Activated CD8-positive, alpha-beta T cell treated with anti-CD3 and anti-CD28 coated beads, Interleukin-2, amount 10 ng/mL, durations not matched to agents 7 days and 5 days (primary cell): ENCODE measurements at regions not wholly inside any gene's neighbourhood (a gene's known extent, or its start where the extent isn't known, plus 50 kb on each side); places are given as distances from the start of the nearest gene placed in this dataset.
A peak's percentile ranks its signal among the peaks of the same experiment; 100 is the strongest.

Source experiments
- ATAC-seq: fragments of 150-1000 bp; cut with Tn5 transposase; one replicate; pipeline ENCODE4 v1.10.0; 2021; ENCODE audit warnings: moderate library complexity
- CTCF ChIA-PET: fragments of 350-600 bp; sonication (Branson Sonifier 250); formaldehyde crosslinking; loops from one replicate; lab custom pipeline; 2021; ENCODE audit warnings: antibody characterized with exemption; lab: Charles Lee
- POLR2A ChIA-PET: fragments of 350-600 bp; sonication (Branson Sonifier 250); formaldehyde crosslinking; loops from one replicate; lab custom pipeline; 2021; ENCODE audit warnings: antibody characterized with exemption; lab: Charles Lee
- DNase-seq: peaks from one replicate; pipeline ENCODE4 v3.0.0-alpha.2; 2020
- H3K27ac Mint-ChIP-seq: one replicate; pipeline ENCODE4 v1.8.0; 2021; ENCODE audit warnings: mild to moderate bottlenecking, mixed read lengths
- H3K27me3 Mint-ChIP-seq: one replicate; pipeline ENCODE4 v1.8.0; 2021; ENCODE audit warnings: low read depth, mixed read lengths
- H3K36me3 Mint-ChIP-seq: one replicate; pipeline ENCODE4 v1.8.0; 2021; ENCODE audit warnings: low read depth, mixed read lengths
- H3K4me1 Mint-ChIP-seq: one replicate; pipeline ENCODE4 v1.8.0; 2021; ENCODE audit warnings: low read depth, mixed read lengths
- H3K4me3 Mint-ChIP-seq: one replicate; pipeline ENCODE4 v1.8.0; 2021; ENCODE audit warnings: mild to moderate bottlenecking, mixed read lengths
- H3K9me3 Mint-ChIP-seq: one replicate; pipeline ENCODE4 v1.8.0; 2022; ENCODE audit warnings: mixed read lengths; ENCODE audit not compliant: insufficient read depth

DNA sequence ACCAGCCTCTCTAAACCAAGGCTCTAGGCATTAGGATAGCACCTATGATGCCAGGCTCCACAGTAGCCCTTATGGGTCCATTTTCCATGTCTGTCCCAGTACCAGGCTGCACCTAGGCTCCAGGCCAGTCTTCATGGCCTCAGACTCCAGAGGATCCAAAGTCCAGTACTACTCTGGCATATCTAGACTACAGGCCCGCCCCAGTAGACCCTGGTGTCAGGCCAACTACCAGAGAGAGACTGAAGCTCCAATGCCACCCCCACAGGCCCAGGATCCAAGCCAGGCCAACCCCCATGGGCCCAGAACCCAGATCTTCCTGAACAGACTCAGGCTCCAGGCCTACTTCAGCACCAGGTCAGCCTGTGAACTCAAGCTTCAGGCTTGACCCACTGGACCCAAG, 287.0 kb downstream of the KCNC2 start:
- ChIA-PET CTCF (no interaction called here), POLR2A (no interaction called here)
- H3K27me3 Mint-ChIP-seq = no peaks in the 10 kb centered on the region
- no peaks in the 10 kb centered on the region for H3K4me1 Mint-ChIP-seq
- no peak for ATAC-seq
- no peak overlapping the region for H3K27ac Mint-ChIP-seq
- peaks cover 15% of the 10 kb centered on the region for H3K9me3 Mint-ChIP-seq
- H3K4me3 Mint-ChIP-seq = no peak overlapping the region
- DNase-seq = no peak
- H3K36me3 Mint-ChIP-seq = no peaks in the 10 kb centered on the region

DNA sequence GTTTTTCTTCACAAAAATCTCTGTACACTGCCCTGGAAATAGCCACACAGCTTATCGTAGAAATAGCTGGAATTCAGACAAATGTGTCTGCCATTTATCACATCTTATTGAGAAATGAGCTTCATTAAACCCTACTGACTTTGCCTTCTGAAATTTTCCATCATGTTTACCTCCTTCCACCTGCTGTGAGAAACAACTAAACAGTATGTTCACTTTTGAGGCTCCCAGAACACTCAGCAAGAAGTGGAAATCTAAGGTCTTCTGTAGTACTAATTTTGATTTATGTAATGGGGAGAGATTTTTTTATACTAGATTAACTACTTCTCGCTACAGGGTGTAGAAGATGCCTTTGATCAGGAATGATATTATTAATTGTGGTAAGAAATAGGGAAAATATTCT, 268.0 kb downstream of the KCNC2 start:
- H3K9me3 Mint-ChIP-seq = no peaks in the 10 kb centered on the region
- H3K36me3 Mint-ChIP-seq = no peaks in the 10 kb centered on the region
- ChIA-PET CTCF (no interaction called here), POLR2A (no interaction called here)
- DNase-seq (no peak), ATAC-seq (no peak)
- peaks cover 13% of the 10 kb centered on the region for H3K4me1 Mint-ChIP-seq
- H3K27me3 Mint-ChIP-seq = no peaks in the 10 kb centered on the region
- H3K27ac Mint-ChIP-seq = no peak overlapping the region
- H3K4me3 Mint-ChIP-seq = no peak overlapping the region

DNA sequence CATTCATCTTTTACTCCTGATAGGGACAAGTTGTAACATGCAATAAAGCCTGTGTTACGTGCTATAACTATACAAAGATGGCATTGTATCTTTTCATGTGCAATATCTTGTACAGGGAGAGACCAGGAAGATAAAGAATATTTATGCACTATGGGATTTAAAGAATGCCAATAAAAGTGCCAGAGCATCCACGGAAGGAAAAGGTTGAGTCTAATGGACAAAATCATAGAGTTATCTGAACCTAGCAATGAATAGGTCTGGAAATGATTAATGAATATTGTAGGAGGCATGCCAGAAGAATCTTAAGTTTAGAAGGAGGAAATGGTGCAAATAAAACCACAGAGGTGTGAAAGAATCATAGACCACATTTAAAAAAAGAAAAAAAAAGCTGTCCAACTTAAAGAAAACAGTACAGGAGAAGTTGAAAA, 263.9 kb downstream of the KCNC2 start:
- H3K9me3 Mint-ChIP-seq = no peaks in the 10 kb centered on the region
- no peak overlapping the region for H3K4me3 Mint-ChIP-seq
- no peak for ATAC-seq
- H3K27me3 Mint-ChIP-seq = no peaks in the 10 kb centered on the region
- DNase-seq = no peak
- H3K27ac Mint-ChIP-seq = peak overlapping the region; percentile 25
- H3K36me3 Mint-ChIP-seq = no peaks in the 10 kb centered on the region
- ChIA-PET POLR2A (no interaction called here), CTCF (no interaction called here)
- peaks cover 13% of the 10 kb centered on the region for H3K4me1 Mint-ChIP-seq

DNA sequence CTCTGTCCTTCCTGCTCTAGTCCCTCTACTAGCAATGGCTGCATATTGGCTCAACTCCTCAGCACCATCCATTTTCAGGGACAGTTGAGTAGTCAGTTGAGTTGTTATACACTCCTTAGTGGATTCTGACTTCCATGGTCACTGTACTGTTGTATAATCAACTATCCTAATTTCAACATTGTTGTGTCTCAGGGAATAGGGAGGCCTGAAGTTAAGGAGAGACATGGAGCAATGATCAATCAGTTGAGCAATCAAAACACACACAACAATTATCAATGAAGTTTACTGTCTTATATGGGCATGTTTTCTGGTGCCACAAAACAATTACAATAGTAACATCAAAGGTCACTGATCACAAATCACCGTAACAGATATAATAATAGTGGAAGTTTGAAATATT, 255.9 kb downstream of the KCNC2 start:
- no peaks in the 10 kb centered on the region for H3K27me3 Mint-ChIP-seq
- H3K4me3 Mint-ChIP-seq = no peak overlapping the region
- DNase-seq (no peak), ATAC-seq (no peak)
- H3K27ac Mint-ChIP-seq = no peak overlapping the region
- no peaks in the 10 kb centered on the region for H3K36me3 Mint-ChIP-seq
- POLR2A ChIA-PET = no interaction called here
- no peaks in the 10 kb centered on the region for H3K4me1 Mint-ChIP-seq
- CTCF ChIA-PET = no interaction called here
- H3K9me3 Mint-ChIP-seq = peaks cover 11% of the 10 kb centered on the region

DNA sequence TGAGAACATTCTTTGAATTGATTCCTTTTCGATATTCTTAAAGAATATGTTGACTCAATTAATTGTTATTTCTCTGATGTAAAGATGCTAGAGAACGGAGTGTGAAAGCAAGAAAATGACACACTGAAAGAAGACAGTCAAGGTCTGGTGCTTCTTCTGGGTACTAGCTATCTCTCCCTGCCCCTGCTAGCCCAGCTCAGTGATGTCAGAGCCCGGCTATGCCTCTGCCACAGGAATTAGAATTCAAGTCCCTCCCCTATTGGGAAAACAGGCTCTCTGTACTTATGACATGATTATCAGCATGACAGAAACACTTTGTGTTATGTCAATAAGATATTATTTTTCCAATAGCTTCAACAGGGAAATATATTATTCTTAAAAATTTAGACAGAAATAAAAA, 252.4 kb downstream of the KCNC2 start:
- ChIA-PET POLR2A (no interaction called here), CTCF (no interaction called here)
- no peak overlapping the region for H3K4me3 Mint-ChIP-seq
- peaks cover 7% of the 10 kb centered on the region for H3K9me3 Mint-ChIP-seq
- H3K4me1 Mint-ChIP-seq = no peaks in the 10 kb centered on the region
- no peaks in the 10 kb centered on the region for H3K27me3 Mint-ChIP-seq
- no peaks in the 10 kb centered on the region for H3K36me3 Mint-ChIP-seq
- DNase-seq (no peak), ATAC-seq (no peak)
- no peak overlapping the region for H3K27ac Mint-ChIP-seq

DNA sequence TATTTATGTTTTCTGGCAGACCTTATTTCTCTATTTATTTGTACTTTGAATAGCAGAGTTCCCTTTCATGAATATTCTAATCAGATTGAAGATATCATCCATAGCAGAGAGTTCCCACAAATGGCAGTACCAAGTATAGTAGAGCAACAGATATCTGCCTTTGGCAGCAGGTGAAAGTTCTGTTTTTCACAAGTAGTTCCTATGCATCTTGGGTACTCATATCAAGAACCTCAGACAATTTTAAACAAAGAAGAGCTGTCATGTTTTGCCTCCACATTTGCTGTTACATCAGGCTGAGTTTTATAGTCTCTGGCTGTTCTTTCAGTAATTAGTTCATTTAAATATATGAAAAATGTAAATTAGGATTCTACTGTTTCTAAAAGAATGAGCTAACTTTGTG, 252.0 kb downstream of the KCNC2 start:
- no peak overlapping the region for H3K4me3 Mint-ChIP-seq
- ChIA-PET POLR2A (no interaction called here), CTCF (no interaction called here)
- DNase-seq (no peak), ATAC-seq (no peak)
- H3K36me3 Mint-ChIP-seq = no peaks in the 10 kb centered on the region
- H3K27ac Mint-ChIP-seq = no peak overlapping the region
- H3K4me1 Mint-ChIP-seq = no peaks in the 10 kb centered on the region
- H3K9me3 Mint-ChIP-seq = peaks cover 7% of the 10 kb centered on the region
- H3K27me3 Mint-ChIP-seq = no peaks in the 10 kb centered on the region

DNA sequence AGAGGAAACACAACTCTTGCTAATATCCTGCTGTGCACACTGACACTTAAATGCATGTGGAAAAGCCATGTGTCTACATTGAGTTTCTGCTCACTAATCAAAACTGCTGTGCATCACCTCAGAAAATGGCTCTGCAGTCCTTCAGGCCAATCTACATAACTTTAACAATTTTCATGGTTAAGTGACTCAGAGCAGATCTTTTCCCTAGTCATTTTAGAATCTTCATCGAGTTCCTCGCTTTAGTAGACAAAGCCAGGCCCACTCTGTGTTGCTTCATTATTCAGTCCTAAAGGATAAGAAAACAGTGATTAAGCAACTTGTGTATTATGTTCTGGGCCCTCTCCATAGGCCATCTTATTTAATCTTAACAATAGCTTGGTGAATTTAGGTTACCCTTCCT, 250.0 kb downstream of the KCNC2 start:
- DNase-seq (no peak), ATAC-seq (no peak)
- Mint-ChIP-seq H3K36me3 (no peaks in the 10 kb centered on the region), H3K4me1 (no peaks in the 10 kb centered on the region), H3K4me3 (no peak overlapping the region), H3K27me3 (no peaks in the 10 kb centered on the region), H3K9me3 (peaks cover 7% of the 10 kb centered on the region), H3K27ac (no peak overlapping the region)
- ChIA-PET POLR2A (no interaction called here), CTCF (no interaction called here)

DNA sequence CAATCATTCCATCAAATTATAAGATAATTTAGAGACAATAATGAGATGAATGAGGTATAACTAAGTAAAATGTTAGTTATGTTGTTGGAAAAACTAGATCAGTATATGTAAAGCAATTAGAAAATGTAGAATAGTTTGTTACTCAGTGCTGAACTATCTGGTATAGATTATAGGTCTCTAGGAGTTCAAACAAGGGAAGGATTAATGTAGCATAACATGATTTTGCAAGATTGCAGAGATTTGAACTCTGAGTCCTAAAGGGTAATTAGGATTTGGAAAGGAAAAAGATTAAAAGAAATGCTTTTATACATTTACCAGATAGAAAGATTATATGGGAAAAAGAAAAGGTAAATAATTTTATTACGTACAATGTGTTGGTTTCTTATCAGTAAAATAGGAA, 246.3 kb downstream of the KCNC2 start:
- no peaks in the 10 kb centered on the region for H3K4me1 Mint-ChIP-seq
- CTCF ChIA-PET = interaction anchor here (0.8 kb wide), 1 partner anchor 19 kb away, joined by 3 read pairs; no protein-coding TSS in a partner anchor
- no peak overlapping the region for H3K27ac Mint-ChIP-seq
- no peak for ATAC-seq
- POLR2A ChIA-PET = no interaction called here
- no peak overlapping the region for H3K4me3 Mint-ChIP-seq
- no peaks in the 10 kb centered on the region for H3K9me3 Mint-ChIP-seq
- H3K36me3 Mint-ChIP-seq = no peaks in the 10 kb centered on the region
- no peaks in the 10 kb centered on the region for H3K27me3 Mint-ChIP-seq
- DNase-seq = no peak

DNA sequence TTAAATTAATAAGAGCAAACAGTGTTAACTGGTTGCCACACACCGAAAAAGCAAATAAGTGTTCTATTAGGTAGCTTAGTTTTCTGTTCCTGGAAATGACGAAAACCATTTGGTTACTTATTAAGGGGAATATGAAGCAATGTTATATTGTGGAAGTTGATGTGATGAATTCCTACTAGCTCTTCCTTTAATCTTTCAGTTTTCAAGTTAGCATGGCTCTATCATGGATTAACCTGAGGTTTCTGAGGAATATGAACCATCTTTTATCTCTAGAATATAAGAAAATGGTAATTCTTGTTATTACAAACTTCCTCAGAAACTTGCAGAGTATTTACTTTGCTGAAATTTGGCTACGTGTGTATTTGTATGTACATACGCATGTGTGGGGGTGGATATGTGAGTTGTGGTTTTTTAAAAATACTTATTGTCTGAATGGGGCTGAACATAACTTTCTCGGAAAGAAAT, 245.7 kb downstream of the KCNC2 start:
- Mint-ChIP-seq H3K27ac (no peak overlapping the region), H3K27me3 (no peaks in the 10 kb centered on the region), H3K4me1 (no peaks in the 10 kb centered on the region), H3K4me3 (no peak overlapping the region), H3K9me3 (no peaks in the 10 kb centered on the region), H3K36me3 (no peaks in the 10 kb centered on the region)
- ChIA-PET CTCF (interaction anchor here (0.8 kb wide), 1 partner anchor 19 kb away, joined by 3 read pairs; no protein-coding TSS in a partner anchor), POLR2A (no interaction called here)
- DNase-seq (no peak), ATAC-seq (no peak)

DNA sequence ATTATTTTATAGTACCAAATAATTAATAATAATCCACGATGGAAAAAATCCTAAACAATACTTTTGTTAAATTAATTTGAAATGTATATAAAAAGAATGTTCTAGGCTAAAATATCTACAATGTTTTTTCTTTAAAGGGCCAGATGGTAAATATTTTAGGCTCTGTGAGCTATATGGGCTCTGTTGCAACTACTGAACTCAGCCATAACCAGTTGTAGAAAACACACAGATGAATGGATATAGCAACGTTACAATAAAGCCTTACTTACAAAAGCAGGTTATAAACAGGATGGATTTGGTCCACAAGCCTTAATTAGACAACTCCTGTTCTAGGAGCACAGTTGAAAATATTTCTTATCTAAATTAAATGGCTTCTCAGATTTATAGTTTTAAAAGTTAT, 245.2 kb downstream of the KCNC2 start:
- H3K27me3 Mint-ChIP-seq = no peaks in the 10 kb centered on the region
- H3K4me3 Mint-ChIP-seq = no peak overlapping the region
- ATAC-seq (no peak), DNase-seq (no peak)
- H3K4me1 Mint-ChIP-seq = no peaks in the 10 kb centered on the region
- CTCF ChIA-PET = no interaction called here
- H3K9me3 Mint-ChIP-seq = no peaks in the 10 kb centered on the region
- no peak overlapping the region for H3K27ac Mint-ChIP-seq
- POLR2A ChIA-PET = no interaction called here
- H3K36me3 Mint-ChIP-seq = no peaks in the 10 kb centered on the region

DNA sequence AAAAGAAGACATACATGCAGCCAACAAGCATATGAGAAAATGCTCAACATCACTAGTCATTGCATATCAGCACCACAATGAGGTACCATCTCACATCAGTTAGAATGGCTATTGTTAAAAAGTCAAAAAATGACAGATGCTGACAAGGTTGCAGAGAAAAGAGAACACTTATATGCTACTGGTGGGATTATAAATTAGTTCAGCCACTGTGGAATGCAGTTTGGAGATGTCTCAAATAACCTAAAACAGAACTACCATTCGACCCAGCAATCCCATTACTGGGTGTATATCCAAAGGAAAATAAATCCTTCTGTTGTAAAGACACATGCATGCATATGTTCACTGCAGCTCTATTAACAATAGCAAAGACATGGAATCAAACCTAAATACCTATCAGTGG, 238.4 kb downstream of the KCNC2 start:
- H3K36me3 Mint-ChIP-seq = no peaks in the 10 kb centered on the region
- ChIA-PET CTCF (no interaction called here), POLR2A (interaction anchor here (0.6 kb wide), 1 partner anchor 48 kb away, joined by 3 read pairs; no protein-coding TSS in a partner anchor)
- H3K27me3 Mint-ChIP-seq = no peaks in the 10 kb centered on the region
- no peak overlapping the region for H3K27ac Mint-ChIP-seq
- ATAC-seq (no peak), DNase-seq (no peak)
- H3K9me3 Mint-ChIP-seq = no peaks in the 10 kb centered on the region
- no peak overlapping the region for H3K4me3 Mint-ChIP-seq
- H3K4me1 Mint-ChIP-seq = no peaks in the 10 kb centered on the region

DNA sequence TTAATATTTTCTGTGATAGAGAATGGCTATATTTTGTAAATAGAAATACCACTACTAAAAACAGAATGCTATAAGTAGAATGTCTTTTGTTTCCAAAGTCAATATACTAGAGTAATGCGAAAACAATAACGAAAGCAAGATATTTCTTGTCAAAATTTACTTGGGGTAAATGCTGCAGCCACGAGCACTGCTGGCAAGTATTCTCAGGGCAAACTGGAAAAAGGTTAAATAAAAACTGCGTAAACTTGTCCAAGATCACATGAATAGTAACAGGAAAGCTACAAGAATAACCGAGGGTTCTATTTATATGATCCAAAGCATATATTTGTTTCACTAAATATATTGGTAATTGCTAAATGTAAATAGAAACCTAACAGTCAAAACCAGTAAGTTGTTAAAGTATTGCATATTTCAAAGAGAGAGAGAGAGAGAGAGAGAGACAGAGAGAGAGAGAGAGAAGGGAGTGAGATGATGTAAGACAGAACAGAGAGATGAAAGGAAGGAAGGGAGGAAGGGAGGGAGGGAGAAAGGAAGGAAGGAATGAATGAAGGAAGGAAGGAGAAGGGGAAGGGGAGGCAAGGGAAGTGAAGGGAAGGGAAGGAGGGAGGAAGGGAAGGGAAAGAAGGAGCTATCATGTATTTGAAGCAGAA, 231.7 kb downstream of the KCNC2 start:
- DNase-seq = no peak
- H3K36me3 Mint-ChIP-seq = no peaks in the 10 kb centered on the region

DNA sequence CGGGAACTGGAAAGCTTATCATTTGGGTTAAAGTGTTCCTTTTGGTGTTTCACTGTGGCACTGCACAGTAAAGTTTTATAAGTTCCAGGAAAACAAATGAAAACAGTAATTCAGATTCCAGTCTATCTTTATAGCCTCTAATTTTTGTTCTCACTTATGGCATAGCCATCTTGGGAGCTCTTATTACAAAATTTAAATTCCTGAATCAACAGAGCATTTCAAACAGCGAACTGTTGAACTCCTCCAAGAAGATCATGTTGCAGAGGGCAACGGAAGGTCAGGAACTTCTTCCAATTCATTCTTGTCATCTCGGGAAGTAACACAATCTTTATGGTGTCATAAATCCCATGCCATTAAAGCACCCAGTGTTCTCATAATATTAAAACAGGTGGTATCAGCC, 229.1 kb downstream of the KCNC2 start:
- ATAC-seq (no peak), DNase-seq (no peak)
- ChIA-PET CTCF (no interaction called here), POLR2A (no interaction called here)
- Mint-ChIP-seq H3K27ac (no peak overlapping the region), H3K9me3 (no peaks in the 10 kb centered on the region), H3K4me1 (no peaks in the 10 kb centered on the region), H3K27me3 (no peaks in the 10 kb centered on the region), H3K36me3 (no peaks in the 10 kb centered on the region), H3K4me3 (no peak overlapping the region)

More for the DNA sequence above, 231.7 kb downstream of the KCNC2 start:
- no peak for ATAC-seq
- no peaks in the 10 kb centered on the region for H3K4me1 Mint-ChIP-seq
- H3K4me3 Mint-ChIP-seq = no peak overlapping the region
- CTCF ChIA-PET = no interaction called here
- H3K9me3 Mint-ChIP-seq = no peaks in the 10 kb centered on the region
- POLR2A ChIA-PET = no interaction called here
- no peak overlapping the region for H3K27ac Mint-ChIP-seq
- no peaks in the 10 kb centered on the region for H3K27me3 Mint-ChIP-seq
